Sigmoid colon (tissue), 6 donors: ENCODE measurements at regions not wholly inside any gene's neighbourhood (a gene's known extent, or its start where the extent isn't known, plus 50 kb on each side); places are given as distances from the start of the nearest gene placed in this dataset.

Experiments used
- DNase-seq: peaks from one replicate; pipeline ENCODE4 v3.0.0-alpha.2; 2019
- H3K27ac ChIP-seq, 4 donors: fragments of 200-600 bp; sonication (generic); one replicate each; pipeline ENCODE4 v1.5.1; 2016 to 2019; ENCODE audit warnings: mild to moderate bottlenecking in 1 of 4
- H3K27me3 ChIP-seq, 3 donors: fragments of 200-600 bp; sonication (generic); one replicate each; pipeline ENCODE4 v1.5.1; 2019; ENCODE audit warnings: mild to moderate bottlenecking in 1 of 3
- H3K36me3 ChIP-seq, 4 donors: fragments of 200-600 bp; sonication (generic); one replicate each; pipeline ENCODE4 v1.5.1; 2016 to 2019
- H3K4me1 ChIP-seq, 4 donors: fragments of 200-600 bp; sonication (generic); one replicate each; pipeline ENCODE4 v1.5.1; 2017 to 2019
- H3K4me3 ChIP-seq, 4 donors: fragments of 200-600 bp; sonication (generic); one replicate each; pipeline ENCODE4 v1.5.1; 2017 to 2019; ENCODE audit warnings: mild to moderate bottlenecking in 2 of 4, moderate library complexity in 1 of 4
- H3K9me3 ChIP-seq, 4 donors: fragments of 200-600 bp in 3 of 4; sonication (generic) in 3 of 4; one replicate each; pipeline versions ENCODE4 v1.5.1 to v1.6.1; 2013 to 2019
- EP300 ChIP-seq, 4 donors: sonication (generic); formaldehyde crosslinking; IDR thresholded peaks; one replicate each; pipeline ENCODE4 v1.6.1; 2017; ENCODE audit warnings: antibody characterized with exemption in 4 of 4
- POLR2A ChIP-seq, 2 donors: fragments of 450-650 bp; IDR thresholded peaks; one replicate each; pipeline ENCODE4 v1.6.1; 2016; ENCODE audit warnings: antibody characterized with exemption in 2 of 2, mild to moderate bottlenecking in 2 of 2, moderate library complexity in 2 of 2
- POLR2AphosphoS5 ChIP-seq, 4 donors: sonication (generic); formaldehyde crosslinking; IDR thresholded peaks; one replicate each; pipeline ENCODE4 v1.6.1; 2017; ENCODE audit warnings: antibody characterized with exemption in 4 of 4
- WGBS, 2 donors: extraction: QIAGEN DNeasy Blood & Tissue Kit; methylation state at CpG; one replicate each; pipeline ENCODE4 v1.1.7; 2013; 5-methylcytosine and 5-hydroxymethylcytosine counted together
- intact Hi-C: fragments of 100-400 bp; cut with DNase I; formaldehyde crosslinking; loops from one replicate; pipeline ENCODE4 v1.15.1; 2023
- TF ChIP-seq, protein P1 (sequence below), 4 experiments: fragments of 450-650 bp in 3 of 4; fragments of 200-600 bp in 1 of 4; IDR thresholded peaks; one replicate each; pipeline ENCODE4 v1.5.1; 2016 to 2019; ENCODE audit warnings: antibody characterized with exemption in 4 of 4, mild to moderate bottlenecking in 3 of 4, moderate library complexity in 2 of 4
- donor health status: healthy with polysubstance abuse.
- donor health status: healthy.

GRCh38 chr2:240308111-240308651, 127.3 kb upstream of the GPC1 start:
- H3K27ac ChIP-seq, result no peak overlapping the region
- no peaks in the 10 kb centered on the region for H3K27me3 ChIP-seq
- DNase-seq, result no peak
- H3K9me3 ChIP-seq, result no peaks in the 10 kb centered on the region
- H3K4me3 ChIP-seq, result no peak overlapping the region
- H3K4me1 ChIP-seq, result no peaks in the 10 kb centered on the region
- WGBS, 2 donors, result 81 to 86% methylated on average over 17 of the region's 17 CpGs
- intact Hi-C loops, result no loop called here
- H3K36me3 ChIP-seq, result no peaks in the 10 kb centered on the region
- no peak for TF ChIP-seq POLR2A (IDR thresholded peaks at IDR 0.05)
- no peak for TF ChIP-seq POLR2AphosphoS5 (IDR thresholded peaks at IDR 0.05)
- TF ChIP-seq, protein P1, sequence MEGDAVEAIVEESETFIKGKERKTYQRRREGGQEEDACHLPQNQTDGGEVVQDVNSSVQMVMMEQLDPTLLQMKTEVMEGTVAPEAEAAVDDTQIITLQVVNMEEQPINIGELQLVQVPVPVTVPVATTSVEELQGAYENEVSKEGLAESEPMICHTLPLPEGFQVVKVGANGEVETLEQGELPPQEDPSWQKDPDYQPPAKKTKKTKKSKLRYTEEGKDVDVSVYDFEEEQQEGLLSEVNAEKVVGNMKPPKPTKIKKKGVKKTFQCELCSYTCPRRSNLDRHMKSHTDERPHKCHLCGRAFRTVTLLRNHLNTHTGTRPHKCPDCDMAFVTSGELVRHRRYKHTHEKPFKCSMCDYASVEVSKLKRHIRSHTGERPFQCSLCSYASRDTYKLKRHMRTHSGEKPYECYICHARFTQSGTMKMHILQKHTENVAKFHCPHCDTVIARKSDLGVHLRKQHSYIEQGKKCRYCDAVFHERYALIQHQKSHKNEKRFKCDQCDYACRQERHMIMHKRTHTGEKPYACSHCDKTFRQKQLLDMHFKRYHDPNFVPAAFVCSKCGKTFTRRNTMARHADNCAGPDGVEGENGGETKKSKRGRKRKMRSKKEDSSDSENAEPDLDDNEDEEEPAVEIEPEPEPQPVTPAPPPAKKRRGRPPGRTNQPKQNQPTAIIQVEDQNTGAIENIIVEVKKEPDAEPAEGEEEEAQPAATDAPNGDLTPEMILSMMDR (IDR thresholded peaks at IDR 0.05), result no peak
- no peak for TF ChIP-seq EP300 (IDR thresholded peaks at IDR 0.05)

DNA sequence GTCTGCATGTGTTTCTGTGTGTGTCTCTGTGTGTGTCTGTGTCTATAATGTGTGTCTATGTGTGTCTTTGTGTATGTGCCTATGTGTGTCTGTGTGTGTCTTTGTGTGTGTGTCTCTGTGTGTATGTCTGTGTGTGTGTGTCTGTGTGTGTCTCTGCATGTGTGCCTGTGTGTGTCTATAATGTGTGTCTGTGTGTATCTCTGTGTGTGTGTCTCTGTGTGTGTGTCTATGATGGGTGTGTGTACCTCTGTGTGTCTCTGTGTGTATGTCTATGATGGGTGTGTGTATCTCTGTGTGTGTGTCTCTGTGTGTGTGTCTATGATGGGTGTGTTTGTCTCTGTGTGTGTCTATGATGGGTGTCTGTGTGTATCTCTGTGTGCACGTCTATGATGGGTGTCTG, 126.2 kb upstream of the GPC1 start:
- Histone ChIP-seq H3K4me3 (no peak overlapping the region), H3K4me1 (no peaks in the 10 kb centered on the region), H3K27ac (no peak overlapping the region), H3K27me3 (no peaks in the 10 kb centered on the region), H3K9me3 (no peaks in the 10 kb centered on the region), H3K36me3 (no peaks in the 10 kb centered on the region)
- TF ChIP-seq POLR2AphosphoS5 (IDR thresholded peaks at IDR 0.05) (no peak), POLR2A (IDR thresholded peaks at IDR 0.05) (no peak), EP300 (IDR thresholded peaks at IDR 0.05) (no peak)
- TF ChIP-seq, protein P1 (IDR thresholded peaks at IDR 0.05), result no peak
- 68 to 80% methylated on average over 1 of the region's 1 CpG for WGBS, 2 donors
- no peak for DNase-seq
- intact Hi-C loops, result no loop called here

GRCh38 chr2:240310201-240310600, 125.3 kb upstream of the GPC1 start:
- TF ChIP-seq, protein P1 (IDR thresholded peaks at IDR 0.05), result no peak
- TF ChIP-seq POLR2A (IDR thresholded peaks at IDR 0.05) (no peak), POLR2AphosphoS5 (IDR thresholded peaks at IDR 0.05) (no peak), EP300 (IDR thresholded peaks at IDR 0.05) (no peak)
- intact Hi-C loops, result no loop called here
- DNase-seq, result no peak
- 85 to 88% methylated on average over 10 of the region's 10 CpGs for WGBS, 2 donors
- H3K4me3 ChIP-seq, result no peak overlapping the region
- no peaks in the 10 kb centered on the region for H3K27me3 ChIP-seq
- H3K36me3 ChIP-seq, result no peaks in the 10 kb centered on the region
- H3K9me3 ChIP-seq, result no peaks in the 10 kb centered on the region
- no peaks in the 10 kb centered on the region for H3K4me1 ChIP-seq
- H3K27ac ChIP-seq, result no peak overlapping the region

GRCh38 chr2:240310645-240311044, 124.8 kb upstream of the GPC1 start:
- no peaks in the 10 kb centered on the region for H3K27me3 ChIP-seq
- TF ChIP-seq, protein P1 (IDR thresholded peaks at IDR 0.05), result no peak
- TF ChIP-seq POLR2AphosphoS5 (IDR thresholded peaks at IDR 0.05) (no peak), POLR2A (IDR thresholded peaks at IDR 0.05) (no peak), EP300 (IDR thresholded peaks at IDR 0.05) (no peak)
- no peaks in the 10 kb centered on the region for H3K36me3 ChIP-seq
- no peaks in the 10 kb centered on the region for H3K4me1 ChIP-seq
- no peak overlapping the region for H3K27ac ChIP-seq
- no peaks in the 10 kb centered on the region for H3K9me3 ChIP-seq
- no peak for DNase-seq
- intact Hi-C loops, result no loop called here
- H3K4me3 ChIP-seq, result no peak overlapping the region
- 93 to 95% methylated on average over 9 of the region's 9 CpGs for WGBS, 2 donors

GRCh38 chr2:240311821-240312220, 123.6 kb upstream of the GPC1 start:
- no peak for DNase-seq
- 83 to 88% methylated on average over 6 of the region's 6 CpGs for WGBS, 2 donors
- no peaks in the 10 kb centered on the region for H3K9me3 ChIP-seq
- intact Hi-C loops, result no loop called here
- no peak overlapping the region for H3K27ac ChIP-seq
- no peaks in the 10 kb centered on the region for H3K27me3 ChIP-seq
- H3K4me1 ChIP-seq, result no peaks in the 10 kb centered on the region
- no peak overlapping the region for H3K4me3 ChIP-seq
- no peaks in the 10 kb centered on the region for H3K36me3 ChIP-seq
- TF ChIP-seq, protein P1 (IDR thresholded peaks at IDR 0.05), result no peak
